GM19463 (cell line): ENCODE measurements at regions not wholly inside any gene's neighbourhood (a gene's known extent, or its start where the extent isn't known, plus 50 kb on each side); places are given as distances from the start of the nearest gene placed in this dataset.

Experiments
- ATAC-seq: cut with Tn5 transposase; IDR thresholded peaks from one replicate; pipeline ENCODE4 v1.9.1; 2021; ENCODE audit warnings: mild to moderate bottlenecking, moderate library complexity; ENCODE audit not compliant: unreplicated experiment

DNA sequence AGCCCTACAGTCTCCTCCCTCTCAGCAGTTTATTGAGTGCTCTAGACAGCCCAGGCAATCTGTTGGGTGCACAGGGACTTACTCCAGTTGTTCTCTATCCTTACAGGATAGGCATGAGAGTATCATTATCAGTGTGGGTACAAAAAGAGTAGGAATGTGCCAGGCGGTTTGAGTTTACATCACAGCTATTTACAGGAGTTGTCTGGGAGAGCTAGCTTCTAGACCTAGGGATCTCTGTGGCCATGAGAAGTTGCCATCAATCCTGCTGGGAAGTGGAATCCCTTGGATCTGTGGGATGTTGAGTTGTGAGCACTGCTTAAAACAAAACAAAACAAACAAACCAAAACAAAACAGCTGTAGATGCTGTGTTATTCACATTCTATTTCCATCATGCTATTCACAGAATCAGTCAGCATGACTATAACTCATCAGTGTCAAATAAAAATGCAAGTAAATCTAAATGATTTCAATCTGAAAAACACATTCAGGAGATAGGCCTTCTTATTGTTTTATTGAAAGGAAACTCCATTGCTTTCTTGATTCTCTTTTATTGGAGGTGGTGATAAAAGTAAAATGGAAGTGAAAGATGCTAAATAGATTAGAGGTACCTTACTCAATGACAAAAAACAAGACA lies 552.4 kb upstream of the ZNF608 start:
- no peak for ATAC-seq

DNA sequence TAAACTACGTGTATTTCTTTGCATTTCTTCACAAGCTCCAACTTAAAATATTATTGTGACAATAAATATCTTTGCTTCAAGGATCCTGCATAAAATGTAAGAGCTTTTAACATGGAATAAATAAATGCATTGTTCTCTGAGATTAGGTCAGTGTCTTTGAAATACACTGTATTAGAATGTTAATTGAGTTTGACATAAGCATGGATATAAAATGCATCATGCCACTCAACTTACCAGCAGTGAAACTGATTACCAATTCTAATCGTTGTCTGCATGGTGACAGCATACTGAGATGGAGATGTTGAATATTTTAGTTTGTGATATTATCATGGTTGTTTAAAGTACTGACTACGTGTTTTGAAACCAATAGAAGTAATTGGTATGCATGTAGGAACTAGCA lies 555.3 kb upstream of the ZNF608 start:
- ATAC-seq = no peak

DNA sequence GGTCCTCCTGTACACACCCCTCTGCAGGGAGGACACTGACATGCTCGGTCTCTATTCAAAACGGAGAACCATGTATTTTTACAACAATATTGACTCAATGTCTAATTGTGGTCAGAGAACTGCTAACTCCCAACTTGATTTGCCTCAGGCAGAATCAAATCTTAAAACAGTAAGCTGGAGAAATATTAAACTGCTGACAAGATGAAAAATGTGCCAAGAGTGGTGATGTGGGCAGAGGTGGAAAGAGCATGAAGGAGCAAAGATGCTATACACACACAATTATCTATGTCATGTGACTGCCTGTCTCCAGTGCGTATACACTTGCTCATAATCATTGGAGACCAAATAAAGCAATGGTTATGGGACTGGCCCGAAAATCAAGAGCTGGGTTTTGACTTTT lies 556.1 kb upstream of the ZNF608 start:
- no peak for ATAC-seq

DNA sequence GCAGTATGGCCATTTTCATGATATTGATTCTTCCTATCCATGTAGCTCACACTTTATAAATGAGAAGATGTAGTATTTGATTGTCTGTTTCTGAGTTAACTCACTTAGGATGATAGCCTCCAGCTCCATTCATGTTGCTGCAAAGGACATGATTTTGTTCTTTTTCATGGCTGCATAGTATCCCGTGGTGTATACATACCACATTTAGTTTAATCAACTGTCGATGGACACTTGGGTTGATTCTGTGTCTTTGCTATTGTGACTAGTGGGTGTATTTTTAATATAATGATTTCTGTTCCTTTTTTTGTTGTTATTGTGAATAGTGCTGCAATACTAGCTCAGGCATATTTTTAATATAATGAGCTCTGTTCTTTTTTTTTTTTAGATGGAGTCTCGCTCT lies 560.3 kb upstream of the ZNF608 start:
- no peak for ATAC-seq

DNA sequence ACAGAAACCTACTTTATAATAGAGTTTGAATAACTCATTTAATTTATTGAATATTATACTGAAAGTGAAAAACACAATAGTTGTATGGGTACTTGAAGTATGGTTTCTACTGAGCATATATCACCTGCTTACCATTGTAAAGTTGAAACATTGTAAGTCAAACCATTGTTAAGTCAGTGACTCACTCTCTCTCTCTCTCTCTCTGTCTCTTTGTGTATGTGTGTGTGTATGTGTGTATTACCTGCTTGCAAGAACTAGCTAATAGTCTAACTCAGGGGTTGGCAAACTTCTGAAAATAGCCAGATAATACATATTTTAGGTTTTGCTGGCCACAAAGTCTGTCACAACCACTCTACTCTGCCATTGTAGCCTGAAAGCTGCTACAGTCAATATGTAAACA lies 564.3 kb upstream of the ZNF608 start:
- no peak for ATAC-seq

DNA sequence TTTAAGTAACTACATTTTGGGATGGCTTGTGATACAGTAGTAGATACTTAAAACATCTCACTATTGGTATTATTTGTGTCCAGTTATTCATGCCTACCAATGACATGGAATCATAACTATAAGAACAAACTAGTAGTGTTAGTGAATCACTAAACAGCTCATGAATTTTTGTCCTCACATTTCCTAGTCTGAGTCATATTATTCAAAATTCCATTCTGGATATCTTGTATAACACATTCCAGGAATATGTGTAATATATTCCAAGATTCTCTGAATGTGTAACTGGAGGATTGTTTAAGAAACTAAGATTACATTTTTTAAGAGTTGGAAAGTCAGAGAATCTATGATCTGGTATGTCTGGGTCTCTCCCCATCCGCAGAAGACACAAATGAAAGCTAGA lies 565.3 kb upstream of the ZNF608 start:
- no peak for ATAC-seq

DNA sequence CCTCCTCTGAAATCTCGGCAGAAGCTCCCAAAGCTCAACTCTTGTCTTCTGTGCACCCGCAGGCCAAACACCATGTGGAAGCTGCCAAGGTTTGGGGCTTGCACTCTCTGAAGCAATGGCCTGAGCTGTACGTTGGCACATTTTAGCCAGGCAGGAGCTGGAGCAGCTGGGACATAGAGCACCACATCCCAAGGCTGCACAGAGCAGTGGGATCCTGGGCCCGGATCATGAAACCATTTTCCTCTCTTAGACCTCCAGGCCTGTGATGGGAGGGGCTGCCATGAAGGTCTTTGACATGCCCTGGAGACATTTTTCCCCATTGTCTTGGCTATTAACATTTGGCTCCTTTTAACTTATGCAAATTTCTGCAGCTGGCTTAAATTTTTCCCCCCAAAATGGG lies 567.1 kb upstream of the ZNF608 start:
- no peak for ATAC-seq

DNA sequence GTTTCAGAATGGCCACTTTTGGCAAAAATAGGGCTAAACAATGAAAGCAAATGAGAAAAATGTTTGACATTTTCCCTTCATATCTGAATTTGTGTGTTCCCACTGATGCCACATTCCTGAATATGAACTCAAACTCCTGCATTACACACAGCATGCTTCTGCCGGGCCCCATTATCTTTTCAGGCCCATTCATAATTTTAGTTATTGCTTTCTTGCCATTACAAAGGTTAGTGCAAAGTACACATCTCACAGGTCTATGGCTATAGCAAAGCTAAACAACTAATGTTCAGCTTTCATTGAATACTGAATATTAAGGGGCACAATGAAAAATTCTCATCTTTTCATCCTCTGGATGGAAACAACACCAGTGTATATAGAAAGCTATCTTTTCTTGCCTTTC lies 568.9 kb upstream of the ZNF608 start:
- ATAC-seq = no peak

DNA sequence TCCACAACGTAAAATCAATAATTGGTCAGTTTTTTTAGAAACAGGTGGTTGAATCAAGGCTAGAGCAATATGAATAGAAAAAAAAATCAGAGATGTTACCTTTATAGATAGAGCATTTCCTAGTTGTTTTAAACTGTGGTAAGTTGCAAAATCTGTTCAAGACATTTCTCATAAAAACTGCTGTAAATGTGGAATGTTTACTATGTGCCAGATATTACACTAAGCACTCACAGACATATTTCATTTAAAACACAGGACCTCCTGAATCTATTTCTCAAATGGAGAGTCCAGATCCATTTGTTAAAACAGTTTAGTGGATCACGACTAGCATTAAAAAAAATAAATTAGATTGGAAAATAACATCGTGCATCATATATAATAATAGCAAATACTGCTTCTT lies 570.0 kb upstream of the ZNF608 start:
- ATAC-seq = no peak

DNA sequence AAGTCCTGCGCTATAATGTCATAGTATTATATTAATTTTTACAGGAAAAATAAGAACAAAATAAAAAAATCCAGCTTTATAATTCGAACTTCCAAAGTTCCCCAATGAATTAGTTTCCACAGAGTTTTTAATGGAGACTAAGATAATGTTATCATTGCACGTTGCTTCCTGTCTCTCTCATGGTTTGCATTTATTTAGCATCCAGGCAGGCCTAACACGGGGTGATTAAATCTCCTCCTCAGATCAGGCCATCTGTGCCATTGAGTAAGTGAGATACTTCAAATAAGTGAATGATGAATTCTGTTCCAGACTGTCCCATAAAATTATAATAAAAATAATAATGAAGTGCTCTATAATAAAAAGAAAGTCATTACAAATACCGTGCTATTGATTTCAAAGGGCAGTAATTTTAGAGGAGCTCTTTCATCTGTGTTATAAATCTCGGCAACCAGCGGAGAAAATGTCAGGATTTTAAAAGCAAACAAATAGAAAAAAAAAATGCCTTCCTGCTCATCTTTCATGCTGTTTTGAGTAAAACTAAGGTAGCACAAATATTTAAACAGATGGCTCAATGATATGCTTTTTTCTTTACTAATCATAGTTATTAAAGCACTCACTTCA lies 570.6 kb upstream of the ZNF608 start:
- ATAC-seq = no peak

DNA sequence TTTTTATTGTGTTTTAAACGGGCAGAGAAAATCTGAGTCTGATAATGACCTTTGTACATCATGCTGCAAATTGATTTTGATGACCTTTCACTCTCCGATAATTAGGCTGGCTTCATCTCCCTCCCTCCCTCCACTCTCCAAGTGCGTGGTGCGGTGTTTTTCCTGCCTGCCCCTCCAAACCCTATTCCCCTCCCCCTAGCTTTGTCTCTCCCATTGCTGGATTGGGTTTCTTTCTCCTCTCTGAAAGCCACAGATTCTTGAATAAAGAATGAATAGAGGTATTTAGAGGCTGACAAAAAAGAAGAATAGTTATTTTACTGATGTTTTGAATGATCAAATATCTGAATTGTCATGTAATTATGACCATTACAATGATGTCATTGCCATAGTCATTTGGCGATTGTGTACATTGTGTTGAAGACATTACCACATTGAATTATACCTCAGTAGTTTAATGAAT lies 571.1 kb upstream of the ZNF608 start:
- no peak for ATAC-seq

DNA sequence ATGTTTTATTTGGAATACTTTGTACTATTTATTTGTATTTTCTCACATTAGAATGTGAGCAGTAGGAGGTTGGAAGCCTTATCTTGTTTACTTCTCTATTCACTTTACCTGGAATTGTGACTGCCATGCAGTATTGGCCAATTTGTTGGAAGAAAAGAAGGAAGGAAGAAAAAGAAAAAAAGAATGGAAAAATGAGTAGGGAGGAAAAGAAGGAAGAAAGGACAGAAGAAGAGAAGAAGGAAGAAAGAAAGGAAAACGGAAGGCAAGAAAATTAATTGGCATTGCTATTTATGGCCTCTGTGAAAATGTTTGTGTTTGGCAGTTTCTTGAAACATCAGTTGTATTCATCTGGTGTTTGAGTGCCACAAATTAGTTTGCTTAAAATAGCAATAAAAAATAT lies 575.2 kb upstream of the ZNF608 start:
- no peak for ATAC-seq

DNA sequence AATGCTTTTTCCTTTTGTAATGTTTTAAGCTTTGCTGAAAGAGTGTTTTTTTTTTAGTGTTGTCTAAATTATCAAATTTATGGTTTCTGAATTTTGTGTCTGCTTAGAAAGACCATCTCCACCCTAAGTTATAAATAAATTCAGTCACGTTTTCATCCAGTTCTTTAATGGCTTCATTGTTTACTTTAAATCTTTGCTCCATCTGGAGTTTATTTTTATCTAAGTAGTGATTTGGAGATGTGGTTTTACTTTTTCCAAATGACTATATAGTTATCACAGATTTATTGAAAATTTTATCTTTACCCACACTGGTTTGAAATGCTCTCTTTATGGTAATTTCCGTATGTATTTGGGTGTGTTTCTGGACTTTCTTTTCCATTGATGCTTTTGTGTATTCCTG lies 577.2 kb upstream of the ZNF608 start:
- ATAC-seq = no peak

DNA sequence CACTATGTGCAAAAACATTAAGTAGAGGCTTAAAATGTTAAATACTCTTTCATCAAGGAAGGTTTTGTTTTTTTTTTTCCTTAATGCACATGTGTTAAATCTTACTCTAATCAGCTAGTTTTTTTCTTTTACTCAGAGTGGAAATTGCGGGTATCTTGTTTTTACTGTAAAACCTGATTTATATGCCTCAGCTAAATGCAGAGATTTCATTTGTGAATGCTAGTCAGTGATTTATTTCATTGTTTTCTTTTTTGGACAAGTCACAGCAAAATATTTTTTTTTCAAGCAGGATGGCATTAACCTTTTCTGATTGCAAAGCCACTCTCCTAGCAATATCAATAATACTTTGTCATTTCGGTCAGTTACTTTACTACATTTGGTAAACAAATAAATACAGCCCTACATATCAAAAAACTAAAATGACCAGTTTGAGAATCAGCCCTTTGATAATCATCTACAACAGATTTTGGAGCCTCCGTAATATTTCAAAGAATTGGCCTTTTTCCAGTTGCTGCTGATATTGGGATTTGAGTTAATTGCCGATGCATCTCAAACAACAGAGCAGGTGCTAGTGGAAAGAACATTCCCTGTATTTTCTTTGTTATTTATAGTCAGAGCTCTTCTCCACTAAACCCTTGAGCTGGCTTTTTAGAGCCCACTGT lies 579.2 kb upstream of the ZNF608 start:
- ATAC-seq = no peak

DNA sequence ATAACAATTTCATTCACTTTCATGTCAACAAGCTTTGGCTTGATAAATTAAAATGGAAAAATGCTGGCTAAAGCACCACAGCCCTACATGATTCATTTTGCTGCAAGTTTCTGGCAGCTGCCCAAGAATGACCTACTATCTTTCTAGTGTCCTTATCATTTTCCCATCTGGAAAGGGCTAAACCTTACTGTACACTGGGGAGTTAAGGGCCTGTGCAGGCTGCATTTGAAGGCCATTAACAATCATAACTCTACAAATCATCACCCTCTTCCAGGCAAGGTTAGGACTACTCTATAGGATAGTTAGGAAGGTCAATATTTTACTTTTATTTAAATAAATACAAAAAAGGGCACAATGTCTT lies 579.7 kb upstream of the ZNF608 start:
- ATAC-seq = no peak

DNA sequence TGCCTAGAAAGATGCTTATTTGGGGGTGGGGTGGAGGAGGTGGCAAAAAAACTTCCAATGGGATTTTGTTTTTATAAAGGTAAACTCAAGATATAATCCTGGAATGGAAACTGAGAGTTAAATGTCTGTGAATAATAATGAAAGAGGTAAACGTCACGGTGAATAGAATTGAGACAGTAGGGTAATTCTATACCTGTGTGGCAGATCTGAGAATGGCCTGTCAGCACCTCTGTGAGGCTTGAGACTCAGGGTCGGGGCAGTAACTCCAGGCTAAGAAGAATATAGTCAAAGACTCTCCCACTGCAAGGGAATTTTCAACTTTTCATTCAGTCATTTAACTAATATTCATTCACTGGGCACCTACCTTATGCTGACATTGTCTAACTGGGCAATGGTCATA lies 581.2 kb upstream of the ZNF608 start:
- no peak for ATAC-seq

DNA sequence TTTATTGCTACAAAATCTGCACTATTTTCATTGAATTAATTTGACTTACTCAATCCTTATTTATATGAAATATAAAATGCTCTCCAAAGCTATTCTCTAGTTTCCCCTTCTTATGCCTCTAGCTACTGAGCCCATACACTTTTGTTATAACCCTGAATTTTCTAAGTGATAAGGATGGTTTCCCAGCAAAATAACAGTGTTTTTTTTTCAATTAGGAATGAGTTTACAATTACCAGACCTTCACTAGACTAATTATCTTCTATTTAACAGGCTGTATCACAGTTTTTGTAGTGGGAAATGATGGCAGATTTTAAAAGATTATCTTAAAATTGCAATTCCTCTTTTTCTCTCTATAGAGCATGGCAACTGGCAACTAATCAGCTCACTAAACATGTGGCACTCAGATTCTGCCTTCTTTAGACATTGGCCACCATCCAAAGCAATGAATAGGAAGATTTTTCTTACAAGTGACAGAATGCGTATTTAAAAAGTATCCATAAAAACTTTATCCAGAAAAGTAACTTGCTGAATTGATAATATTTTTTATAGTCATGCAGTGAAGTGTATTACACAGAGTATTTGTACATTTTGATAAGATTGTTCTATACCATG lies 585.7 kb upstream of the ZNF608 start:
- no peak for ATAC-seq

DNA sequence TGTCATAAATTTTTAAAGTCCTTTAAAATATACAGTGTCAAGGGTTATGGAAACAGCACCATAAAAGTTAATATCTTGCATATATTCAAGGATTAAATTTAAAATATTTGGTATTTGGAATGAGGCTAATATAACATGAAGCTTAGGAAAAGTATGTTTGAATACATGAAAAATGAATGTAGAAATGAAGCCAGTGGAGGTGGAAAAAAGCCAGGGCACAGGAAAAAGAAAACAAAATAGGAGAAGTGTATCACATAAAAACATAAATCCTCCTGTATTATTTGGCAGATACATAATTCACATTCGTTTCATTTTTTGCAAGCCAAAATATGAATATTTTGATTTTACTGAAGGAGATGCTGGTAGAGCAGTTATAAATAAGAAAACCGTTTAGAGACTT lies 587.0 kb upstream of the ZNF608 start:
- no peak for ATAC-seq

DNA sequence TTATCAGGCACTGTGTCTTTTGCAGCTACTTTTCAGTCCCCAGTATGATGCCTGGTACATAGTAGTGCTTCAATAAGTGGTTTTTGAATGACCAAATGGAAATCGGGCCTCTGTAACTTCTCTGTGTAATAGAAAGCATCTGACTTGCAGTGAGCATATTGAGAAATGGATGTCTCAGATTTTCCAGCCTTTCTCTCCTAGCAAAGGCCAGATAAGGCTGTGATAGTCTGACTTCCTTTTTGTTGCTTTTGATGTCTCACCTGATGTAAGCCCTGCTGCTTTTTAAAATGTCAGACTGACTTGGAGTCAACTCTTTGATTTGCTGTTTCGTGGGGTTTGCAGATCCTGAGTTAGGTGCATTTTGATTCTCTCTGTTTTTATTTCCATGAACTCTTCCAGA lies 590.0 kb upstream of the ZNF608 start:
- no peak for ATAC-seq

DNA sequence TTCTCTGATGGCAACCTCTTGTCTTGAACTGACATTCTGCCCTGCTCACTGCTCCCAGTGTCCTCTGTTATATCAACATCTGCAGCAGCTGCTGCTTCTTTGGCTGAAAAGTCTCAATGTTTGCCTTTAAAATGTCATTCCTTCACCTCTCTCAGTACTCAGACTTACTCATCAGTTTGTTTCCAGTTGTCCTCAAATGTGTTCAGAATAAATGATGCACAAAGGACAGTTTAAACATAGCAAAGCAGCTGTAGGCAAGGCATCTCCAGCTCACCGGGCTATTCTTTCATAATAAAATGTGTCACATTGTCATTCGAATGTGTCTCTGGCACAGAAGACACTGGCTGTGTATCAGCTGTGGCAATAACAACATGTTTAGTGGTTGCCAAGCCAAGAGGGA lies 590.9 kb upstream of the ZNF608 start:
- ATAC-seq = no peak

DNA sequence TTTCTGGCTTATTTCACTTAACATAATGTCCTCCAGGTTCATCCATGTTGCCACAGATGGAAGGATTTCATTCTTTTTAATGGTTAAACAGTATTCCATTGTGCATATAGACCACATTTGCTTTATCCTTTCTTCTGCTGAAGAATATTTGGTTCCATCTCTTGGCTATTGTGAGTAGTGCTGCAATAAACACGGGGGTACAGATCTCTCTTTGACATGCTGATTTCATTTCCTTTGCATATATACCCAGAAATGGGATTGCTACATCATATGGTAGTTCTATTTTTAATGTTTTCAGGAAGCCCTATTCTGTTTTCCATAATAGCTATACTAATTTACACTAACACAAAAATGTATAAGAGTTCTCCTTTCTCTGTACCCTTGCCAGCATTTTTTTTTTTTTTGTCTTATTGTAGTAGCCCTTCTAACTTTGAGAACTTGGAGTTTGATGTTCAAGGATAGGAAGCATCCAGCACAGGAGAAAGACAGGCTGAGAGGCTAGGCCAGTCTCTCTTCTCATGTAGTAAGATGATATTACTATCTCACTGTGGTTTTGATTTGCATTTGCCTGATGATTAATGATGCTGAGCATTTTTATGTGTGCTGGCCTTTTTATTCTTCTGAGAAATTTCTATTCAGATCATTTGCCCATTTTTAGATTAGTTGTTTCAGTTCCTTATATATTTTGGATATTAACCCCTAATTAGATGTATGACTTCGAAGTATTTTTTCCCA lies 592.2 kb upstream of the ZNF608 start:
- no peak for ATAC-seq

DNA sequence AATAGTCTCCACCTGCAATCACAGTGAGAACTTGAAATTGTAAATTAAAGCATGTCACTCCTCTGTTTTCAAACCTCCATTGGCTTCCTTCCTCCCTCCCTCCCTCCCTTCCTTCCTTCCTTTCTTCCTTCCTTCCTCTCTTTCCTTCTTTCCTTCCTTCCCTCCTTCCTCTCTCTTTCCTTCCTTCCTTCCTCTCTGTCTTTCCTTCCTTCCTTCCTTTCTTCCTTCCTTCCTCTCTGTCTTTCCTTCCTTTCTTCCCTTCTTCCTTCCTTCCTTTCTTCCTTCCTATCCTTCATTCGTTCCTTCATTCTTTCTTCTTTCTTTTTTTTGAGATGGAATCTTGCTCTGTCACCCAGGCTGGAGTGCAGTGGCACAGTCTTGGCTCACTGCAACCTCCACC lies 595.0 kb upstream of the ZNF608 start:
- ATAC-seq = no peak
